Activated CD4-positive, alpha-beta T cell treated with anti-CD3 and anti-CD28 coated beads, Interleukin-2, amount 50 U/mL, for 1 hour (primary cell): ENCODE measurements at regions not wholly inside any gene's neighbourhood (a gene's known extent, or its start where the extent isn't known, plus 50 kb on each side); places are given as distances from the start of the nearest gene placed in this dataset.
"Not testable (repeated sequence)": the region's sequence is repeated elsewhere in the genome, so short reads cannot be mapped to it uniquely, and the experiment has no call there.

Experiments
- DNase-seq: peaks from one replicate; pipeline ENCODE4 v3.0.0-alpha.2; 2020

GRCh38 chr15:31705076-31705678 is 325.1 kb upstream of the CHRNA7 start:
- not testable (repeated sequence) for DNase-seq

DNA sequence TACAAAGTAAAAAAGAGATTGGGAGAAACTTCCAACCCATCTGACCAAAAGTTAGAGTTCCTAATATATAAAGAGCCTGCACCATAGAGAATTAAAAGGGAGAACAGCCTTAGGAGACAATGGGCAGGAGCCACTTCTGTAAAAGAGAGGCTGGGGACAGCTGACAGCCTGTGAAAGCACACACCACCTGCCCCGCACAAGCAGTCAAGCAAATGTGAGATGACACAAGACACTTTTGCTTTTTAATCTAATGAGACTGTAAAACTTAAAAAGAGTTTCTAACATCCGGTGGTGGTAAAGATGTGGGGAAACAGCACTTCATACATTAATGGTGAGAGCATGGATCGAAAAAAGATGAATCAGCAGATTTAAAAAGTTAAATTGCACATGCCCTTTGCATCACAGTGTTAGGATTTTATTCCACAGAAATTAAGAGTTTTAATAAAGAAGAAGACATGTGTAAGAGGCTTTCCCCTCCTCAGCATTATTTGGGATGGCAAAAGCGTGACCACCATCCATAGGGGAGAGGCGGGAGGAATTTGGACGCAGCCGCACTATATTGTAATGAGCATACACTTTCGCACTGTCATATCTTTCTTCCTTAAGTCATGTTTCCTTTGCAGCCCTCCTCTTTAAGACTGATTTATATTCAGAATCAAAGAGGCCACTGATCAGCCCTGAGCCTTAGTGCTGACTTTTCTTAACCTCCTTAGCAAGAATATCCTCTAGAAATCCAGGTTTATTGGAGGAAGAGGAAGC is 322.2 kb upstream of the CHRNA7 start:
- not testable (repeated sequence) for DNase-seq

- not testable (repeated sequence) for DNase-seq
Observed at GRCh38 chr15:31708703-31709327, 321.5 kb upstream of the CHRNA7 start.

DNA sequence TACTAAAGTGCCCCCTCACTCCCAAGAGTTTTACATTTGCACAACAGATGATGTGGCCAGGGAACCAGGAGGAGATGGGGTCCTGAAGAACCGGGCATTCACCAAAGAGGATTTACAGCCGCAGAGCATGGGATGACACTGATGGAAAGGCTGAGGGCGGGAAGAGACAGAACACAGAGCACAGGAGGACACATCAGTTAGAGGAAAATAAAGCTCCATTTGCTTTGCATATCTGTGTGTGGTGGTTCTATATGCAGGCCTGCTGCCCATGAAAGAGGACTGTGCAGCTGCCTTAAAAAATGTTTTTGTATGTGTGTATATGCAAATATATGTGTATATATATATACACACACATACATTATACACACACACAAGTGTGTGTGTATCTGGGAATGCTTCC is 320.8 kb upstream of the CHRNA7 start:
- not testable (repeated sequence) for DNase-seq

GRCh38 chr15:31710806-31711205 is 319.5 kb upstream of the CHRNA7 start:
- DNase-seq, result not testable (repeated sequence)

DNA sequence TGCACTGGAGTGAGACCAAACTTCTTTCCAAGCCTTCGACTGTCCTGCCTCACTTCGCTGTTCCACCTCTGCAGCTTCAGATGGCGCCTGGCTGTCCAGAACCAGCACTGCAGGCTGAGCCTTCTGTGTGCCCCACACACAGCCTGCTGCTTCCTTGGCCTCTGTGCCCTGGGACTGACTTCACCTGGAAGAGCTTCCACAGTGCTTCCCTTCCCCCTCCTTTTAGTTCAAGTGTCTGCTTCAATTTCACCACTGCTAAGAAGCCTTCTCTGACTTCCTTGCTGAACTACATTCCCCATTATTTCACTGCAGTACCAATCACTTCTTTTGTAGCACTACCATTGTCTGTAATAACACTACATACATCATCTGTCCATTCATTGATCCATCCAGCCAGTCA is 315.1 kb upstream of the CHRNA7 start:
- DNase-seq, result not testable (repeated sequence)

GRCh38 chr15:31718625-31719024 is 311.7 kb upstream of the CHRNA7 start:
- not testable (repeated sequence) for DNase-seq

GRCh38 chr15:31719396-31720022 is 310.8 kb upstream of the CHRNA7 start:
- DNase-seq, result not testable (repeated sequence)

DNA sequence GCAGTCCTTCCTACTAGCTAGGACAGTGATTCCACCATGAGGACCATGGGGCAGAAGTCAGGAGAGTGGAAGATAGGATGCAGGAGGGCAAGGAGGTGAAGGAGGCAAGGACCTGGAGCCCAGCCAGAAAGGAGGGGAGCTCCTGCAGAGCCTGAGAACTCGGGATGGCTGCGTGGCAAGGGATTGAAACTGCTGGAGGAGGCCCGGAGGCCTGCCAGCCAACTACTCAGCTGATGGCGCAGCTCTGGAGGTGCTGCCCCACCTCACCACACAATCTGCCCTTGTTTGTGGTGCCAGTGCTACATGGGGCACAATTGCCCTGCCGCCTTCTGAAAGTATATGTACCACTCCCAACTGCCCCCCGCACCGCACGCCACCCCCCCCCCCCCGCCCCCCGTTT is 307.3 kb upstream of the CHRNA7 start:
- not testable (repeated sequence) for DNase-seq

GRCh38 chr15:31724903-31725302 is 305.4 kb upstream of the CHRNA7 start:
- DNase-seq, result not testable (repeated sequence)

GRCh38 chr15:31725619-31726018 is 304.7 kb upstream of the CHRNA7 start:
- not testable (repeated sequence) for DNase-seq

- DNase-seq, result no peak
Observed at GRCh38 chr15:31727612-31728011, 302.7 kb upstream of the CHRNA7 start.

DNA sequence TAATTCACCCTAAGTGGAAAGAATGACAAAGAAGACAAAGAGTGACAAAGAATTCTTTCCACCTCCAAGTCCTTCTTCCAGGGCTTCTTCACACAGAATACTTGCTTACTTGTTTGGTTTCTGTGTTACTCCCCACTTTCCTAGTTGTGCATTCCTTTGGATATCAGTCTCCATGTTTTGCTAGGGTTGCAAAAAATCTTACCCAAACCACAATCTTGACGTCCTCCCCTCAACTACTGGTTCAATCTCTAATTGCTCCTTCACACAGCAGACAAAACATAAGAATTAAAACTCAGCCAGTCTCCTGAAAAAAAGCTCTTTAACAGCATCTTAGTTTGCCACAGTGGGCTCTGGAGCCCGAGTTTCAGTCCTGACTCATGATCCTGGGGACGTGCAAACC is 297.6 kb upstream of the CHRNA7 start:
- no peak for DNase-seq

GRCh38 chr15:31733424-31733823 is 296.9 kb upstream of the CHRNA7 start:
- DNase-seq, result no peak

GRCh38 chr15:31740203-31740602 is 290.1 kb upstream of the CHRNA7 start:
- no peak for DNase-seq

DNA sequence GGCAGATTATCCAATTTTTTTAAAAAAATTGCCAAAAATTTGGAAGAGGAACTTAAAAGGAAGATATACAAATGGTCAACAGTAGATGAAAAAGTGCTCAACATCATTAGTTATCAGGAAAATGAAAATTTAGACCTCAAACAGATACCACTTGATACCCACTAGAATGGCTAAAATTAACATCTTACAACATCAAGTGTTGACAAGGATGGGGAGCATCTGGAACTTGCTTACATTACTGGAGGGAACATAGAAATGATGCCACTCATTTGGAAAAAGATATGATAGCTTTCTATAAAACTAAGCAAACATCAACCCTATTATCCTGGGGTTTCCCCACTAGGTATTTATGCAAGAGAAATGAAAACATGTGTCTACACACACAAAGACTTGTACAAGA is 284.5 kb upstream of the CHRNA7 start:
- no peak for DNase-seq

DNA sequence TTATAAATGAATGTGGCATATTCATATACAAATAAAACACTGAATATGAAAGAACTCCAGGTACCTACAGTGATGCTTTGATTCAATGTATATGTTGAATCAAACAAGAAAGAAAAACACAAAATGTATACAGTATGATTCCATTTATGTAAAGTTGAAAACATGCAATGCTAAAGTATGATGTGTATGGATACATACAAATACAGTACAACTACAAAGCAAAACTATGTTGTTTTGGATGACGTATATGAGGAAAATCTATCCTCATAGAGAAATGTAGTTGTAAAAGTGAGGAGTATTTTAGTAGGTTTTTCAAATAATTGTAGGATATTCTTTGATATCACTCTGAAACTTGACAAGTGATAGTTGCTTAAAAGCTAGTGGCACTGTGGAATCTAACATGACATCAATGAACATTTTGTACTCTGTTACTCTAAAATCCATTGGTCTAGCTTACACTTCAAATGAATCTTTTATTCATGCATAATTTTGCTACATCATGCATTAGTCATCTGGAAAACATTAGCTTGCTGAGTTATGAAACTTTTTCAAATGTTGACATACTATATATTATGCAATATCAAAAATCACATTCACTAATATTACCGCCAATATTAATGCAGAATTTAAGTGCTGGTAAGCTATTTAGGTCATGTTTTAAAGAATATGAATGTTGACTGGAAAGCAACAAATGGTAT is 278.1 kb upstream of the CHRNA7 start:
- DNase-seq, result no peak

GRCh38 chr15:31752905-31753304 is 277.4 kb upstream of the CHRNA7 start:
- no peak for DNase-seq

DNA sequence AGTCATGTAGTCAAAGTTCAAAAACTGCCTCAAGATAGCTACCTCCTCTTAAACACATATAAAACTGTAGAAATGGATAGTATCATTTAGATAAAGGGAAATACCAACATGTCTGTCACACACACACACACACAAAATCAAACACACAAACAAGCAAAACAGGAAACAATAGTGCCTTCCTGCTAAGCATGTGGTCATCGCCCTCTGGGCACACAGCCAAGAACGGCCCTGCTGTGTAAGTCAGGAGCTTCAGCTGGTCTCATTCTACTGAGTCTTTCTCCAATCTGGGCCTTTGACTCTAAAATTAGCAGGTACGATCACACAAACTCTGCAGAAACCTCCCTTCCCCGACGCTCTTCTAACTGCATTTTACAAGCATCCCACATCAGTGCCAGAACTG is 272.2 kb upstream of the CHRNA7 start:
- DNase-seq, result no peak

DNA sequence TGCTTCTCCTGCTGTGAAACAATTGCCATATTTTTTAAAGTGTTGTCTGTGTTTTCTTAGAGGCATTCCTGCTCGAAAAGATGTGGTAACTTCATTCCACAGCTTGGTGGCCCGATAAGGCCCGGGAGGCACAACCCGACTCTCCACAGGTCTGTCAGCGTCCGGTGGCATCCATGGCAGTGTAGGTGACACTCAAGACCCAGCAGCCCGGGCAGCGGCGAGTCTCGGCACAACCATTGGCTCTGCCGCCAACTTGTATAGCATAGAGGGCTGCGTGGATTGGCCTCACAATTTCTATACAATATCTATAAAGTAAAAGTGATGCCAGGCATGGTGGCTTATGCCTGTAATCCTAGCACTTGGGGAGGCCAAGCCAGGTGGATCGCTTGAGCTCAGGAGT is 262.3 kb upstream of the CHRNA7 start:
- DNase-seq, result no peak

DNA sequence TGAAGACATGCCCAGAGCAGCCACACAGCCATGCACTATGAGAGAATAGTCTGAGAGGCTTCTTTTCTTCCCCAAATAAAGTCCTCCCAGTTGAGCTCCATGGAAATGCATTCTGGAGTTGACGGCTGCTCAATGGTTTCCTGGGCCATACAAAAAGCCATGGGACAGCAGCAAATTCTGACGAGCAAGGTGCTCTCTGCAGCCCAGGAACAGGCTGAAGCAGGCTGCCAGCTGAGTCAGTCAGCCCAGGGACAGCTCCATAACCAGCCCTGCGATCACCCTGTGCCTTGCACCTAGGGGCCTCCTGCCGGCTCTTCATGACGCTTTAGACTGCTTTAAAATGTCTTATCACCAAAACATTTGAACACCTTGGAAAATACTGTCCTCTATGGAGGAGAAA is 256.3 kb upstream of the CHRNA7 start:
- DNase-seq, result no peak

DNA sequence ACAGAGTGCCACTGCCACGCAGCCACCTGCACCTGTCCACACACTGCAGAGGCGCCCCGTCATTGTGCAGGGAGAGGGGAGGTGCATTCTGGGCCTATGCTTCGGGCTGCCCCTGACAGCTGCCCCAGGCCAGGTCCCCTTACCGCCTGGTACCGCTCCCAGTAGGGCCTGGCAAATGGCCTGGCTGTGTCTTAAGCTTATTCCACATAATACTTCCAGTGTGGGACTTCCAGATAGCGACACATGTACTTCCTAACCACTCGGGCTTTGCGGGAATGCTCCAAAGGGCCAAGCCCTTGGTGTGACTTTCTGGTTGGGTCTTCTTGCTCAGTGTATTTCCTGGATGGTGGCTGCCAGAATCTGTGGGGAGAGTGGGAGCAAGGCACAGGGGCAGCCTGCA is 254.3 kb upstream of the CHRNA7 start:
- no peak for DNase-seq

- no peak for DNase-seq
Observed at GRCh38 chr15:31781261-31781660, 249.1 kb upstream of the CHRNA7 start.
